Esophagus muscularis mucosa (tissue), 3 donors: ENCODE measurements at regions not wholly inside any gene's neighbourhood (a gene's known extent, or its start where the extent isn't known, plus 50 kb on each side); places are given as distances from the start of the nearest gene placed in this dataset.
"Not testable (repeated sequence)": the region's sequence is repeated elsewhere in the genome, so short reads cannot be mapped to it uniquely, and the experiment has no call there.

Experiments
- POLR2A ChIP-seq: fragments of 450-650 bp; IDR thresholded peaks from one replicate; pipeline ENCODE4 v1.6.1; 2017; ENCODE audit warnings: antibody characterized with exemption, moderate library complexity, mild to moderate bottlenecking, low read depth
- TF ChIP-seq, protein P1 (sequence below), 3 experiments: fragments of 200-600 bp in 2 of 3; fragments of 450-650 bp in 1 of 3; sonication (generic) in 2 of 3; IDR thresholded peaks; one replicate each; pipeline ENCODE4 v1.5.1; 2017 to 2019; ENCODE audit warnings: antibody characterized with exemption in 3 of 3, mild to moderate bottlenecking in 2 of 3, moderate library complexity in 1 of 3

DNA sequence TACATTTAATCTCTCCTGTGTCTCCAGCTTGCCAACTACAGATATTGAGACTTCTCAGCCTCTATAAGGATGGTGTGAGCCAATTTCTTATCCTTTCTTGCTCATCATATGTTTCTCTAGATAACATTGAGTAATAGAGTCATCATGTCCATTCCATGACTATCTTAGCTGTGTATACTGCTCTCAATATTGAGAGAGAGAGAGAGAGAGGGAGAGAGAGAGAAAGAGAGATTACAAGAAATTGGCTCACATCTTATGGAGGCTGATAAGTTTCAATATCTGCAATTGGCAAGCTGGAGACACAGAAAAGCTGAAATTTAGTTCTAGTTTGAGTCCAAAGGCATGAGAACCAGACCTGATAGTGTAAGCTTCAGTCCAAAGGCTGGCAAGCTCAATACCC lies 110.8 kb upstream of the MSMB start:
- not testable (repeated sequence) for TF ChIP-seq POLR2A
- TF ChIP-seq, protein P1, sequence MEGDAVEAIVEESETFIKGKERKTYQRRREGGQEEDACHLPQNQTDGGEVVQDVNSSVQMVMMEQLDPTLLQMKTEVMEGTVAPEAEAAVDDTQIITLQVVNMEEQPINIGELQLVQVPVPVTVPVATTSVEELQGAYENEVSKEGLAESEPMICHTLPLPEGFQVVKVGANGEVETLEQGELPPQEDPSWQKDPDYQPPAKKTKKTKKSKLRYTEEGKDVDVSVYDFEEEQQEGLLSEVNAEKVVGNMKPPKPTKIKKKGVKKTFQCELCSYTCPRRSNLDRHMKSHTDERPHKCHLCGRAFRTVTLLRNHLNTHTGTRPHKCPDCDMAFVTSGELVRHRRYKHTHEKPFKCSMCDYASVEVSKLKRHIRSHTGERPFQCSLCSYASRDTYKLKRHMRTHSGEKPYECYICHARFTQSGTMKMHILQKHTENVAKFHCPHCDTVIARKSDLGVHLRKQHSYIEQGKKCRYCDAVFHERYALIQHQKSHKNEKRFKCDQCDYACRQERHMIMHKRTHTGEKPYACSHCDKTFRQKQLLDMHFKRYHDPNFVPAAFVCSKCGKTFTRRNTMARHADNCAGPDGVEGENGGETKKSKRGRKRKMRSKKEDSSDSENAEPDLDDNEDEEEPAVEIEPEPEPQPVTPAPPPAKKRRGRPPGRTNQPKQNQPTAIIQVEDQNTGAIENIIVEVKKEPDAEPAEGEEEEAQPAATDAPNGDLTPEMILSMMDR (IDR thresholded peaks at IDR 0.05) = not testable (repeated sequence)
